DOHH2 (cell line): ENCODE measurements at regions not wholly inside any gene's neighbourhood (a gene's known extent, or its start where the extent isn't known, plus 50 kb on each side); places are given as distances from the start of the nearest gene placed in this dataset.

Source experiments
- H3F3A ChIP-seq: fragments of 200-600 bp; sonication (generic), shearing (Covaris generic); 2 replicates; pipeline ENCODE4 v1.6.0; 2016; ENCODE audit warnings: antibody characterized with exemption, mild to moderate bottlenecking; ENCODE audit not compliant: control insufficient read depth, insufficient read depth
- H3K27ac ChIP-seq: fragments of 200-600 bp; sonication (generic); 2 replicates; pipeline ENCODE4 v1.5.1; 2014; ENCODE audit warnings: low read depth, mild to moderate bottlenecking, low read length, moderate library complexity
- H3K27me3 ChIP-seq: fragments of 200-600 bp; sonication (generic); 2 replicates; pipeline ENCODE4 v1.6.1; 2014; ENCODE audit warnings: mild to moderate bottlenecking, low read length, mixed read lengths; ENCODE audit not compliant: control insufficient read depth
- H3K36me3 ChIP-seq: fragments of 200-600 bp; sonication (generic); 2 replicates; pipeline ENCODE4 v1.6.1; 2014; ENCODE audit warnings: mild to moderate bottlenecking, low read length, moderate library complexity, mixed read lengths; ENCODE audit not compliant: control insufficient read depth
- H3K4me1 ChIP-seq: fragments of 200-600 bp; sonication (generic); 2 replicates; pipeline ENCODE4 v1.6.1; 2014; ENCODE audit warnings: mild to moderate bottlenecking, low read length, mixed read lengths; ENCODE audit not compliant: control insufficient read depth
- H3K4me2 ChIP-seq: fragments of 200-600 bp; sonication (generic); 2 replicates; pipeline ENCODE4 v1.6.0; 2014; ENCODE audit warnings: mild to moderate bottlenecking, low read length, moderate library complexity
- H3K4me3 ChIP-seq: fragments of 200-600 bp; sonication (generic); 2 replicates; pipeline ENCODE4 v1.5.1; 2014; ENCODE audit warnings: mild to moderate bottlenecking, low read length, mixed read lengths
- H3K79me2 ChIP-seq: fragments of 200-600 bp; sonication (generic); 2 replicates; pipeline ENCODE4 v1.6.1; 2014; ENCODE audit warnings: mild to moderate bottlenecking, low read length, mixed read lengths; ENCODE audit not compliant: control insufficient read depth
- H3K9me2 ChIP-seq: fragments of 200-600 bp; sonication (generic); replicated peaks from 2 replicates; pipeline ENCODE4 v1.6.1; 2014; ENCODE audit warnings: mild to moderate bottlenecking, low read length, mixed read lengths; ENCODE audit not compliant: control insufficient read depth
- H3K9me3 ChIP-seq: fragments of 200-600 bp; sonication (generic); 2 replicates; pipeline ENCODE4 v1.6.1; 2014; ENCODE audit warnings: antibody characterized with exemption, low read length, mixed read lengths; ENCODE audit not compliant: control insufficient read depth, insufficient read depth
- H4K20me1 ChIP-seq: fragments of 200-600 bp; sonication (generic); 2 replicates; pipeline ENCODE4 v1.6.0; 2014; ENCODE audit warnings: low read depth, mild to moderate bottlenecking, antibody characterized with exemption, low read length, moderate library complexity; ENCODE audit not compliant: control insufficient read depth, insufficient read depth
- CTCF ChIP-seq: fragments of 200-600 bp; sonication (generic); IDR thresholded peaks from one replicate; pipeline ENCODE4 v1.5.1; 2014; ENCODE audit warnings: antibody characterized with exemption, mild to moderate bottlenecking, low read depth, low read length; ENCODE audit not compliant: poor library complexity, severe bottlenecking
- EZH2phosphoT487 ChIP-seq: fragments of 200-600 bp; sonication (generic); IDR thresholded peaks from 2 replicates; pipeline ENCODE4 v1.6.1; 2017; ENCODE audit warnings: borderline replicate concordance, mild to moderate bottlenecking, antibody characterized with exemption, low read length, moderate library complexity, mixed read lengths

- H3K27ac ChIP-seq: no peak overlapping the region
- H3K36me3 ChIP-seq: no peaks in the 10 kb centered on the region
- H3K9me3 ChIP-seq: no peaks in the 10 kb centered on the region
- H3F3A ChIP-seq: no peaks in the 10 kb centered on the region
- H3K9me2 ChIP-seq: no peaks in the 10 kb centered on the region
- H3K4me2 ChIP-seq: no peak overlapping the region
- no peaks in the 10 kb centered on the region for H3K79me2 ChIP-seq
- H4K20me1 ChIP-seq: no peaks in the 10 kb centered on the region
- no peaks in the 10 kb centered on the region for H3K27me3 ChIP-seq
- TF ChIP-seq EZH2phosphoT487 (no peak), CTCF (no peak)
- no peaks in the 10 kb centered on the region for H3K4me1 ChIP-seq
- no peak overlapping the region for H3K4me3 ChIP-seq
These were observed 50.0 kb upstream of the RFX3 start for GRCh38 chr9:3575821-3576220.
